ENCODE measurements at regions not wholly inside any gene's neighbourhood (a gene's known extent, or its start where the extent isn't known, plus 50 kb on each side); places are given as distances from the start of the nearest gene placed in this dataset.
"Not testable (repeated sequence)": the region's sequence is repeated elsewhere in the genome, so short reads cannot be mapped to it uniquely, and the experiment has no call there.

GRCh38 chr4:188437535-188437934, 298.3 kb downstream of the TRIML1 start:
- Histone ChIP-seq H3K9ac (ENCODE audit: low read length) (no peak overlapping the region), H3K9me3 (replicated peaks; ENCODE audit: insufficient read depth, low read length) (no peaks in the 10 kb centered on the region), H3K36me3 (replicated peaks; ENCODE audit: insufficient read depth, low read length) (no peaks in the 10 kb centered on the region), H3F3A (ENCODE audit: insufficient read depth, low read length) (no peaks in the 10 kb centered on the region), H3K4me3 (ENCODE audit: low read length) (no peak overlapping the region), H3K9me2 (replicated peaks; ENCODE audit: insufficient read depth, low read length) (no peaks in the 10 kb centered on the region), H3K79me2 (ENCODE audit: low read length) (no peaks in the 10 kb centered on the region), H3K27me3 (replicated peaks; ENCODE audit: insufficient read depth, low read length) (no peaks in the 10 kb centered on the region), H4K20me1 (ENCODE audit: insufficient read depth, low read length) (no peaks in the 10 kb centered on the region), H3K4me2 (ENCODE audit: low read depth, low read length) (no peak overlapping the region), H3K4me1 (ENCODE audit: low read length) (no peaks in the 10 kb centered on the region), H2AFZ (ENCODE audit: low read length) (no peak overlapping the region), H3K27ac (ENCODE audit: low read length) (no peak overlapping the region)
- TF ChIP-seq EZH2 (optimal IDR thresholded peaks at IDR 0.05; ENCODE audit: low read depth, low read length) (no peak), EZH2phosphoT487 (IDR thresholded peaks at IDR 0.05; ENCODE audit: low read length) (no peak), CTCF (IDR thresholded peaks at IDR 0.05; ENCODE audit: low read length) (no peak)
- no peak for DNase-seq

- not testable (repeated sequence) for H3K4me2 ChIP-seq (ENCODE audit: low read depth, low read length); H3K79me2 ChIP-seq (ENCODE audit: low read length); H2AFZ ChIP-seq (ENCODE audit: low read length); H3K9me2 ChIP-seq (replicated peaks; ENCODE audit: insufficient read depth, low read length); DNase-seq; H3K36me3 ChIP-seq (replicated peaks; ENCODE audit: insufficient read depth, low read length); H3K27me3 ChIP-seq (replicated peaks; ENCODE audit: insufficient read depth, low read length); H3K9ac ChIP-seq (ENCODE audit: low read length); H3K27ac ChIP-seq (ENCODE audit: low read length); H3K4me3 ChIP-seq (ENCODE audit: low read length); H4K20me1 ChIP-seq (ENCODE audit: insufficient read depth, low read length); H3K9me3 ChIP-seq (replicated peaks; ENCODE audit: insufficient read depth, low read length); H3K4me1 ChIP-seq (ENCODE audit: low read length); H3F3A ChIP-seq (ENCODE audit: insufficient read depth, low read length)
These were observed 299.2 kb downstream of the TRIML1 start for GRCh38 chr4:188438391-188438824.

- H3K9me2 ChIP-seq (replicated peaks; ENCODE audit: insufficient read depth, low read length), result no peaks in the 10 kb centered on the region
- H3K27ac ChIP-seq (ENCODE audit: low read length), result no peak overlapping the region
- H4K20me1 ChIP-seq (ENCODE audit: insufficient read depth, low read length), result no peaks in the 10 kb centered on the region
- H3K9me3 ChIP-seq (replicated peaks; ENCODE audit: insufficient read depth, low read length), result no peaks in the 10 kb centered on the region
- no peak overlapping the region for H3K4me3 ChIP-seq (ENCODE audit: low read length)
- no peak overlapping the region for H3K9ac ChIP-seq (ENCODE audit: low read length)
- H3F3A ChIP-seq (ENCODE audit: insufficient read depth, low read length), result no peaks in the 10 kb centered on the region
- H3K79me2 ChIP-seq (ENCODE audit: low read length), result no peaks in the 10 kb centered on the region
- H3K27me3 ChIP-seq (replicated peaks; ENCODE audit: insufficient read depth, low read length), result no peaks in the 10 kb centered on the region
- H3K36me3 ChIP-seq (replicated peaks; ENCODE audit: insufficient read depth, low read length), result no peaks in the 10 kb centered on the region
- no peak overlapping the region for H2AFZ ChIP-seq (ENCODE audit: low read length)
- H3K4me2 ChIP-seq (ENCODE audit: low read depth, low read length), result no peak overlapping the region
- DNase-seq, result no peak
- no peaks in the 10 kb centered on the region for H3K4me1 ChIP-seq (ENCODE audit: low read length)
- TF ChIP-seq EZH2 (optimal IDR thresholded peaks at IDR 0.05; ENCODE audit: low read depth, low read length) (no peak), EZH2phosphoT487 (IDR thresholded peaks at IDR 0.05; ENCODE audit: low read length) (no peak), CTCF (IDR thresholded peaks at IDR 0.05; ENCODE audit: low read length) (no peak)
These were observed 300.5 kb downstream of the TRIML1 start for GRCh38 chr4:188439641-188440311.

- Histone ChIP-seq H3K36me3 (replicated peaks; ENCODE audit: insufficient read depth, low read length) (no peaks in the 10 kb centered on the region), H3K4me3 (ENCODE audit: low read length) (no peak overlapping the region), H3K4me1 (ENCODE audit: low read length) (no peaks in the 10 kb centered on the region), H3K9me3 (replicated peaks; ENCODE audit: insufficient read depth, low read length) (no peaks in the 10 kb centered on the region), H3K27ac (ENCODE audit: low read length) (no peak overlapping the region), H2AFZ (ENCODE audit: low read length) (no peak overlapping the region), H3K9ac (ENCODE audit: low read length) (no peak overlapping the region), H4K20me1 (ENCODE audit: insufficient read depth, low read length) (no peaks in the 10 kb centered on the region), H3K9me2 (replicated peaks; ENCODE audit: insufficient read depth, low read length) (no peaks in the 10 kb centered on the region), H3K79me2 (ENCODE audit: low read length) (no peaks in the 10 kb centered on the region), H3K4me2 (ENCODE audit: low read depth, low read length) (no peak overlapping the region), H3F3A (ENCODE audit: insufficient read depth, low read length) (no peaks in the 10 kb centered on the region), H3K27me3 (replicated peaks; ENCODE audit: insufficient read depth, low read length) (no peaks in the 10 kb centered on the region)
- DNase-seq, result no peak
- TF ChIP-seq EZH2phosphoT487 (IDR thresholded peaks at IDR 0.05; ENCODE audit: low read length), result no peak
- no peak for TF ChIP-seq EZH2 (optimal IDR thresholded peaks at IDR 0.05; ENCODE audit: low read depth, low read length)
- no peak for TF ChIP-seq CTCF (IDR thresholded peaks at IDR 0.05; ENCODE audit: low read length)
These were observed 305.3 kb downstream of the TRIML1 start for GRCh38 chr4:188444500-188444899.

GRCh38 chr4:188448996-188449395, 309.8 kb downstream of the TRIML1 start:
- not testable (repeated sequence) for H3K9me2 ChIP-seq (replicated peaks; ENCODE audit: insufficient read depth, low read length); H3K9me3 ChIP-seq (replicated peaks; ENCODE audit: insufficient read depth, low read length); H3K27ac ChIP-seq (ENCODE audit: low read length); H2AFZ ChIP-seq (ENCODE audit: low read length); DNase-seq; H3K36me3 ChIP-seq (replicated peaks; ENCODE audit: insufficient read depth, low read length); H3K4me1 ChIP-seq (ENCODE audit: low read length); H3K9ac ChIP-seq (ENCODE audit: low read length); H3K4me2 ChIP-seq (ENCODE audit: low read depth, low read length); H3F3A ChIP-seq (ENCODE audit: insufficient read depth, low read length); H4K20me1 ChIP-seq (ENCODE audit: insufficient read depth, low read length); H3K79me2 ChIP-seq (ENCODE audit: low read length); H3K4me3 ChIP-seq (ENCODE audit: low read length); H3K27me3 ChIP-seq (replicated peaks; ENCODE audit: insufficient read depth, low read length)
